ENCODE measurements at regions not wholly inside any gene's neighbourhood (a gene's known extent, or its start where the extent isn't known, plus 50 kb on each side); places are given as distances from the start of the nearest gene placed in this dataset.

DNA sequence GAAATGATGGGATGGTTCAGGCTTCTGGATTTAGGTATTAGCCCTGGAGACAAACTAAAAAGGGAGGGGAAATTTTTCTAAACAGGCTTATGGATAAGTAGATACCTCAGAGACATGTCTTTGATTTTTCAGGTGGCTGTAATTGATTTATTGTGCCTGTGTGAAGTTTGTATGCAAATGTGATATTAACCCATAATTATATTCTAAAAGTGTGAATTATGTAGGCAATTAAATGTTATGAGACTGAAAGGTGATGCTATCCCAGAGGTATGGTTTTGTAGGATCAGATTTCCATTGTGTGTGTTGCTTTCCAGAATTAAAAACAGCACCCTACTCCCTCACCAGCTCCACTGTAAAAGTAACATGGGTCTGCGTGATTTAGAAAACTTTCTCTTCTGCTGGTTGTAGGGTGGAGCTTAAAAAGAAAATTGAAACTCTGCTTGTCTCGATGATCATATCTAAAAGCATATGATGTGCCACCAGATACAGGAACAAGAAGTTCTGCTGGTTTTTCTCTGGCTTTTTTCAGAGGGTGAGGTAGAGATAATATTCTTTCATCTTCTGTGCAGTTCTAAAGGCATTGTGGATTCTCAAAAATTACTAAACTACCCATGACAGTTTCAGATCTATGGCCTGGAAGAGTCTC, 71.8 kb upstream of the TAF11L2 start:
- no peak overlapping the region for H3K4me3 ChIP-seq
- DNase-seq = no peak
- no peaks in the 10 kb centered on the region for H3K9me3 ChIP-seq
- no peaks in the 10 kb centered on the region for H3K36me3 ChIP-seq
- peaks cover 0 to 5% (median 0%) of the 10 kb centered on the region in 6 donors for H3K4me1 ChIP-seq
- no peaks in the 10 kb centered on the region for H3K27me3 ChIP-seq (replicated peaks in 1 of 7)
- 44 to 66% (median 60%) methylated on average over 2 of the region's 2 CpGs for WGBS, 5 donors
- no peak overlapping the region for H3K27ac ChIP-seq
- TF ChIP-seq POLR2AphosphoS5 (IDR thresholded peaks at IDR 0.05) = no peak
- no peak for TF ChIP-seq POLR2A (IDR thresholded peaks at IDR 0.05)
- no peak for TF ChIP-seq CTCF (IDR thresholded peaks at IDR 0.05 in 8 of 11, conservative IDR thresholded peaks at IDR 0.05 in 3 of 11)
- intact Hi-C loops (cut with DNase I; ENCODE audit: low total_unique reads) = no loop called here

- no peaks in the 10 kb centered on the region for H3K9me3 ChIP-seq
- no peaks in the 10 kb centered on the region for H3K36me3 ChIP-seq
- DNase-seq = no peak
- H3K4me3 ChIP-seq = no peak overlapping the region
- TF ChIP-seq CTCF (IDR thresholded peaks at IDR 0.05 in 8 of 11, conservative IDR thresholded peaks at IDR 0.05 in 3 of 11) (no peak), POLR2AphosphoS5 (IDR thresholded peaks at IDR 0.05) (no peak), POLR2A (IDR thresholded peaks at IDR 0.05) (no peak)
- no peaks in the 10 kb centered on the region for H3K27me3 ChIP-seq (replicated peaks in 1 of 7)
- peak overlapping the region in 1 of 8 donors; percentile 3 for H3K27ac ChIP-seq
- H3K4me1 ChIP-seq = peaks cover 0 to 5% (median 0%) of the 10 kb centered on the region in 6 donors
- intact Hi-C loops (cut with DNase I; ENCODE audit: low total_unique reads) = no loop called here
- WGBS, 5 donors = 66 to 76% (median 67%) methylated on average over 7 of the region's 7 CpGs
Observed at GRCh38 chr5:17428176-17428800, 69.7 kb upstream of the TAF11L2 start.

GRCh38 chr5:17429353-17429752, 68.7 kb upstream of the TAF11L2 start:
- intact Hi-C loops (cut with DNase I; ENCODE audit: low total_unique reads) = no loop called here
- TF ChIP-seq POLR2A (IDR thresholded peaks at IDR 0.05) (no peak), POLR2AphosphoS5 (IDR thresholded peaks at IDR 0.05) (no peak), CTCF (IDR thresholded peaks at IDR 0.05 in 8 of 11, conservative IDR thresholded peaks at IDR 0.05 in 3 of 11) (no peak)
- 87 to 91% (median 89%) methylated on average over 4 of the region's 4 CpGs for WGBS, 5 donors

GRCh38 chr5:17430241-17430640, 67.8 kb upstream of the TAF11L2 start:
- H3K4me3 ChIP-seq = no peak overlapping the region
- intact Hi-C loops (cut with DNase I; ENCODE audit: low total_unique reads) = no loop called here
- TF ChIP-seq POLR2AphosphoS5 (IDR thresholded peaks at IDR 0.05) (peak in 1 of 3 donors; percentile 12), POLR2A (IDR thresholded peaks at IDR 0.05) (no peak), CTCF (IDR thresholded peaks at IDR 0.05 in 8 of 11, conservative IDR thresholded peaks at IDR 0.05 in 3 of 11) (no peak)
- 65 to 83% (median 79%) methylated on average over 3 to 5 of the region's 5 CpGs for WGBS, 5 donors
- no peaks in the 10 kb centered on the region for H3K9me3 ChIP-seq
- no peak for DNase-seq
- H3K36me3 ChIP-seq = no peaks in the 10 kb centered on the region
- H3K4me1 ChIP-seq = peaks cover 0 to 7% (median 0%) of the 10 kb centered on the region in 6 donors
- H3K27me3 ChIP-seq (replicated peaks in 1 of 7) = no peaks in the 10 kb centered on the region
- no peak overlapping the region for H3K27ac ChIP-seq

More at GRCh38 chr5:17429353-17429752, 68.7 kb upstream of the TAF11L2 start:
- DNase-seq = no peak
- Histone ChIP-seq H3K27ac (no peak overlapping the region), H3K4me1 (peaks cover 0 to 5% (median 0%) of the 10 kb centered on the region in 6 donors), H3K4me3 (no peak overlapping the region), H3K27me3 (replicated peaks in 1 of 7) (no peaks in the 10 kb centered on the region), H3K9me3 (no peaks in the 10 kb centered on the region), H3K36me3 (no peaks in the 10 kb centered on the region)
